ENCODE measurements at regions not wholly inside any gene's neighbourhood (a gene's known extent, or its start where the extent isn't known, plus 50 kb on each side); places are given as distances from the start of the nearest gene placed in this dataset.

DNA sequence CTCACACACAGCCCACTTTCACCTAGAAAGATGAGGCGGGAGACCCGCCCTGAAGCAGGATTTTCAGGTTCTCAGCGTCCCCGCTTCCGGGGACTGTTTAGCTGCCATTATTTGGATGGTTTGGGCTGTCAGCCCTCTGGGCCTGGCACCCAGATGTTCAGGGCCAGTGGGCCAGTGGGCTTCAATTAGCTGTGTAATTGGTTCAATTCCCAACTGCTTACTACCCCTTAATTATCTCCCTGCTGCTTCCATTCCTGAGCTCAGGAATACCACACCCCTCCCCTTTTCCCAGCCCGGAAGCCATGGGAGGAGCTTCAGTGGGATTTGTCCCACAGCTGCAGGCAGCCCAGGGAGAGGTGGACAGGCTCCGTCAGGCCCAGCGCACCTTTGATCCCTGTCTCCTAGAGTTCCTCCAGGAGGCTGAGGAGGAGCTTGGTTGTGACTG lies 114.1 kb upstream of the MYCN start:
- no peak for DNase-seq (ENCODE audit: low read depth)

DNA sequence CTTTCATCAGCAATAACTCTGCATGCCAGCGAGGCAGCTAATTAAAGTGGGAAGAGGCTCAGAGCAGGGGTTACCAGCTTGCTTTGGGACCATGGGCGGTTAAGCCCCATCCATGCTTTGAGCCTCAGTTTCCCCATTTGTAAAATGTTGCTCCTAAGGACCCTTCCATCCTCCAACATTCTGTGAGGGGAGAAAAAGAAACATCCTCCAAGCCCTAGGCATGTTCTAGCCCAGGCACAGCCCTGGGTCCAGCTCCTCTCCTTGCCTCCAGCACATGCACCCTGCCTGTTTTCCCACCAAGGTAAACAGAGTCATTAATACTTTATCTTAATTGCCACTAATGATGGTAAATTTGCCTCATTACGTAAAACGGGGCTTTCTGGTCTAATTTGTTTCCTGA lies 113.3 kb upstream of the MYCN start:
- no peak for DNase-seq (ENCODE audit: low read depth)

DNA sequence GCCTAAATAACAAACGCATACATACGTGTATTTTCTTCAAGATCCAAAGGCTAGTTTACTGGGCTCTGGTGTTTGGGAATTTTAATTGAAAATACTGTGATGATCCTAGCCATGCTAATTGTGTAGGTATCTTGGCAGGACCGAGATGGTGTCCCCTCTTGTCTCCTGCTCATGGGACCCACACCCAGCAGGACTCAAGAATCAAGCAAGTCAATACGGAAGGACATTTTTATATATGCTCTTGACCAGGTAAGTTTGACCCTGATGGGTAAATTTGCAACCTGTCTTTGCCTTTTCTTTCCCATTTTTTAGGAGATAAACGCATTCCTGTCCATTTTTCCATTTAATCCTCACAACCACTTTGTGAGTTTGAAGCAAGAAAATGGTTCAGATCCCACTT lies 111.8 kb upstream of the MYCN start:
- no peak for DNase-seq (ENCODE audit: low read depth)

DNA sequence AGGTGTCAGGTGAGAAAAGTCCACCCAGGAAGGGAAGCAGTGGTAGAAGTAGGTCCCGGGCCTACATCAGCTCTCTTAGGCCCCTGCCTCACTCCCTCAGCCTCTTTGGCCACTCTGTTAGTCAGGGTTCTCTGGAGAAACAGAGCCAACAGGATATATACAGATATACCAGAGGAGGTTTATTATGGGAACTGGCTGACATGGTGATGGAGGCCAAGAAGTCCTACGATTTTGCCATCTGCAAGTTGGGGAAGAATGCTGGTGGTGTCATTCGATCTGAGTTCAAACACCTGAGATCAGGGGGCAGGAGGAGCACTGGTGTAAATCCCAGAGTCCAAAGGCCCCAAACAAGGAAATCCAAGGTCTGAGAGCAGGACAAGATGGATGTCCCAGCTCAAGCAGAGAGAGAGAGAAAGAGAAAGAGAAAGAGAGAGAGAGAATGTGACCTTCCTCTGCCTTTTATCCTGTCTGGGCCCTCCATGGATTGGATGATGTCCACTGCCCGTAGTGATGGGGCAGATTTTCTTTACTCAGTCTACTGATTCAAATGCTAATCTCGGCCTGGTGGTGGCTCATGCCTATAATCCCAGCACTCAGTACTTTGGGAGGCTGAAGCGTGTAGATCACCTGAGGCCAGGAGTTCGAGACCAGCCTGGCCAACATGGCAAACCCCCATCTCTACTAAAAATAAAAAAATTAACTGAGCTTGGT lies 111.1 kb upstream of the MYCN start:
- no peak for DNase-seq (ENCODE audit: low read depth)

DNA sequence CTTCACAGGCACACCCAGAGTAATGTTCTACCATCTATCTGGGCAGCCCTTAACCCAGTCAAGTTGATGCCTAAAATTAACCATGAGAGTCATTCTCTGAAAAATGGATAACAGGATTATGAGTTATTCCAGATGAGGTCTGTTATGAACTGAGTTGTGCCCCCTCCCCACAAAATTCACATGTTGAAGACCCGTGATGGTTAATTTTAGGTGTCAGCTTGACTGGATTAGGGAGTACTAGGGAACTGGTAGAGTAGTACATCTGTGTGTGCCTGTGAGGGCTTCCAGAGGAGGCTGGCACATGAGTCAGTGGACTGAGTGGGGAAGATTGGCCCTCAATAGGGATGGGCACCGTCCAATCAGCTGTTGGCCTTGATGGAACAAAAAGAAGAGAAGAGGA lies 110.4 kb upstream of the MYCN start:
- no peak for DNase-seq (ENCODE audit: low read depth)

DNA sequence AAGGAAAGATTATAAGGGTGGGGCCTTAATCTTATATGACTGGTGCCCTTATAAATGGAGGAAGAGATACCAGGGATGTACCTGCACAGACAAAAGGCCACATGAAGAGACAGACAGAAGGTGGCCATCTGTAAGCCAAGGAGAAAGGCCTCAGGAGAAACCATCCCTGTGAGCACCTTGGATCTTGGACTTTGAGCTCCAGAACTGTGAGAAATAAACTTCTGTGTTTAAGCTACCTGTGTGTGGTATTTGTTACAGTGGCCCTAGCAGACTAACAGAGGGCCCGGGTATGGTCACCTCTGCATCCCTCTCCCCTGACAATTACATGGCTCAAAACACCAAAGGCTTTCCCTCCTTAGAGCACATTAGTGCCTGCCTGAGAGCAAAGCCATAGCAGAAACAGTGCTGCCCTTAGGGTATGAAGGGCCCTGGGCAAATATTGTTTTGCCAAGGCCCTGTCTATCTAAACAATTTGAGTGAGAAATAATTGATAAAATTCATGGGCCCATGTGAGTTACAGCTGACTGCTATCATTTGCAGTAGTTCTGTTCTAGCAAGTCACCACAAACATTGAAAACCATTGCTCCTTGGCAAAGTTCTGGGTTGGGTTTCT lies 109.3 kb upstream of the MYCN start:
- no peak for DNase-seq (ENCODE audit: low read depth)

DNA sequence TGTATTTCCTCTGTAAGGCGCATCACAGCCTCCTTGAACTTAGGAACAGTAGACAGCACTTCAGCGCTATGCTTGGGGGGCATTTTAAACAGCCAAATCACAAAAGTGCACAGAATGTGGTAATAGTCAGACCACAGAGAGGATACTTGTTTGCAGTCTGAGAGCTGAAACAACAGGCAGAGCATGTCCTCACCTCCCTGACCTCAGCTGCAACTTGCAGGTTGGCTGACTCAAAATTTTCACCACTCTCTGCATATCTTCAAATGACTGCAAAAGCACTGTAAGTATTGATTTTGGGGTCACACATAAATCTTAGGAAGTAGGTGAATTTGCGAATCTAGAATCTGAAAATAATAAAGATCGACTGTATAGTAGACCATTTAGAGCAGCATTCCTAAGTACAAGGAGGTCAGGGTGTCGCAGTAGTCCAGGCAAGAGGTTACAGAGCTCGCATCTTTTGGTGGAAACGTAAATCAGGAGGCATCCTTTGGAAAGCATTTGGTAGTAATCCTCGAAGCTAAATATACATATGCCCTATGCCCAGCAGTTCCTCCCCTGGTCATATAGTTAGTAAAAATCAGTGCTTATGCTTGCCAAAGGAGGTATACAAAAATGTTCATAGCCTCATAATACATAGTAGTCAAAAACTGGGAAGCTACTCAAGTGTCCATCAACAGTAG lies 108.2 kb upstream of the MYCN start:
- DNase-seq (ENCODE audit: low read depth) = no peak

DNA sequence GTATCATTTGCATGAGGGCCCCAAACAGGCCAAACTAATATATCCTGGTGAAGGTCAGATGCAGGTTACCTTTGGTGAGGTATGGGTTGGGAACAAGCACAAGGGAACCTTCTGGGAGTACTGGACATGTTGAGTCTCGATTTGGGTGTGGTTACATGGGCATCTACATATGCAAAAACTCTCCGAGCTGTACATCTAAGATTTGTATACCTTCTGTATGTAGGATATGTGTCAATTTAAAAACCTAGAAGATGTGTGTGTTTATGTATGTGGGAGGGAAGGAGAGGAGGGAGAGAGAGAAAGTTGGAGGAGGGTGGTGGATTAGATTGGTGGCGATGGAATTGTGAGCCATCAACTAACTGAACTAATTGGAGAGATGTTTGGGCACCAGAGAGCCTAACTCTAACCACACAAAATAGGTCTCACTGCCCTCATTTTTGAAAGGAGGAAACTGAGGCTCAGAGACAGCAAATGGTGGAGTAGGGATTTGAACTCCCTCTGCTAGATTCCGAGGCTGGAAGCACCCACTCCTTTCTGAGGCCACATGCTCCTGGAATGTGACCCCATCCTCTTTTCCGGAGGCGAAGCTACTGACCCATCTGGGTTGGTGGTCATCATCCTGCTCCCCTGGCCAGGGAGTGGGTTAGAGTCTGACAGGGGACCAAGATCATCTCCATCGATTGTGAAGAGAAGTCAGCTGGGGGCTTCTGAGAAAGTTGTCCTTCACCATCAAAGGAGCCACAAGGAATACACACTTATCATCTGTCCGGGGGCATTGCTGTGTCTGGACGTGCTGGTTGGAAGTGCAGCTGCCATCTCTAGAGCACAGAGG lies 107.3 kb upstream of the MYCN start:
- DNase-seq (ENCODE audit: low read depth) = no peak

DNA sequence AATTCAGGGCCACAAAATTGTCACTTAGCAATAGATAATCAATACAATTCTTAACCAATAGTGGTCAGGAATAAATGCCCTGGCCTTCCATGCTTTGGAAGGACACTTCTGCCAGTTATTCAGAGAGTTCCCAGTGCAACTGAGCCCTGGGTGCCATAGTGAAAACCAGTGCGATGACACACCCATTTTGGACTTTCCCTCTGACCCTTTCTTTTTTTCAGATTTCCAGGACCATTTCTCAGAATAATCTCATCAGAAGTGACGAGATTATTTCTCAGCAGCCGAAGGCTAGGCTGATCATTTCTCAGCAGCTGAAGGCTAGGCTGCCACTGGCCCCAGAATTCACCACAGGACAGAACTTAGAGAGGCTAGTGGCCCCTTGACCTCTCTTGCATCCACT lies 106.6 kb upstream of the MYCN start:
- DNase-seq (ENCODE audit: low read depth) = no peak

DNA sequence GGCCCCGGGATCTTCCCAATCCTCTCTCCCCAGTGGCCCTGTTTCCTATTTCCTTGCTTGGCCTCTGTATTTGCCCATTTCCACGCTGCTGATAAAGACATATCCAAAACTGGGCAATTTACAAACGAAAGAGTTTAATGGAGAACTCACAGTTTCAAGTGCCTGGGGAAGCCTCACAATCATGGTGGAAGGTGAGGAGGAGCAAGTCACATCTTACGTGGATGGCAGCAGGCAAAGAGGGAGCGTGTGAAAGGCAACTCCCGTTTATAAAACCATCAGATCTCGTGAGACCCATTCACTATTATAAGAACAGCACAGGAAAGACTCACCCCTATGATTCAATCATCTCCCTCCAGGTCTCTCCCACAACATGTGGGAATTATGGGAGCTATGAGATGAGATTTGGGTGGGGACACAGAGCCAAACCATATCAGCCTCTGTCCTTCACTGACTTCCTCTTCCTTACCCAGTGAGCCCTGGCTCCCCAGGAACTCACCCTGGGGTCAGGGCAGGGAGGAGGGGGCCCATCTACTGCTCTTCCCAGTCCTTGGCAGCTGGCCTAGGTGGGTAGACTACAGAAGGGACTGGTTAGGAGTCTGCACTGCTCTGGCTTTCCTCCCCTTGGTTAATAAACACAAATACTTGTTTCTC lies 105.8 kb upstream of the MYCN start:
- DNase-seq (ENCODE audit: low read depth) = no peak

DNA sequence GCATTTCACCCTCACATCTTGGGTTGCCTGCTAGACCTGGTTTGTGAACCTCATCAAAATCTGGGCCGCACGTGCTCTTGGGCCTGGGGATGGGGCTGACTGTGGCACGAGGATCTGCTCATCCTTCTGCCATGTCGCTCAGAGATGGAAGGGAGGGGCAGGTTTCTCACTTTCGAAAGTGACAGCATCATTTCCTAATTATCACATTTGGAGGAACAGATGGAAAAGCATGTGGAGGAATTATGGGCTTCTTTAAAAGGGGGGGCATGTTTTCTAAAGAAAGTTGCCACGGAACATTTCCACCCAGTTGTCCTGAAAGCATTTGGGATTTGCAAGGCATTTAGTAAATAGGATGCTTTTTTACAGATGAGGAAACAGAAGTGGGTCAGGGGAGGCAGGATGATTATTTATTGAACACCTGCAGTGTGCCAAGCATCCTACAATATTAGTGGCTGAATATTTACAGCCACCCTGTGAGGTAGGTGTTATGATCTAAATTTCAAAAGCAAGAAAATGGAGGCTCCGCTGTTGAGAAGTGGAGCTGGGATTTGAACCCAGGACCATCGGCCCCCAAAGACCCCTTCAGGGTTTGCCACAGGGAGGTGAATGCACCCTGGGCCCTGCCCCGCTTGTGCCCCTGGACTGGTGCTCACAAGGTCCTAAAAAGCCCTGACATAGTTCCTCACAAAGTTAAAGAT lies 104.2 kb upstream of the MYCN start:
- DNase-seq (ENCODE audit: low read depth) = no peak

DNA sequence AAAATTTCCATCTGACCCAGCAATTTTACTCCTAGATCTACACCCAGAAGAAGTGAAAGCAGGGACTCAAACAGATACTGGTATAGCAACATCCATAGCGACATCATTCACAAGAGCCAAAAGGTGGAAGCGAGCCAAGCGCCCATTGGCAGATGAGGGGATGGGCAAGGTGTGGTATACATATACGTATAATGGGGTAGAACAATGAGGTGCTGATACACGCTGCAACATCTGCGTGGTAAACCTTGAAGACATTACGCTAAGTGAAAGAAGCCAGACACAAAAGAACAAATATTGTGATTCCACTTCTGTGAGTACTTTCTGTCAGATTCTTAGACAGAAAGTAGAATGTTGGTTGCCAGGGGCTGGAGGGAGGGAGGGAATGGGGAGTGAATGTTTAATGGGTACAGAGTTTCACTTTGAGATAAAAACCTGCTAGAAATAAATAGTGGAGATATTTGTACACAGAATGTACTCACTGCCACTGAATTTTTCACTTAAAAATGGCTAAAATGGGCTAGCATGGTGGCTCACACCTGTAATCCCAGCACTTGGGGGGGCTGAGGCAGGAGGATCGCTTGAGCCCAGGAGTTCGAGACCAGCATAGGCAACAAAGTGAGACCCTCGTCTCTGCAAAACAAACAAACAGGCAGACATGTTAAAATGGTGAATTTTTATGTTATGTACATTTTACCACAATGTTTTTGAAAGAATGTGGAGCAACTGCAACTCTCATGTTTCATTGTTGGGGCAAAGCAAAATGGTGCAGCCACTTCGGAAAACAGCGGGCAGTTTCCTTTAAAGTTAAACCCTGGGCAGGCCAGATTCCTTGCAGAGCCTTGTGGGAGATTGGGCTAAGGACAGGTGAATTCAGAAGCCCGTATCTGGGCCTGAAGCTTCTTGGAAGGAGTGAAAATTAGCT lies 103.4 kb upstream of the MYCN start:
- DNase-seq (ENCODE audit: low read depth) = no peak

DNA sequence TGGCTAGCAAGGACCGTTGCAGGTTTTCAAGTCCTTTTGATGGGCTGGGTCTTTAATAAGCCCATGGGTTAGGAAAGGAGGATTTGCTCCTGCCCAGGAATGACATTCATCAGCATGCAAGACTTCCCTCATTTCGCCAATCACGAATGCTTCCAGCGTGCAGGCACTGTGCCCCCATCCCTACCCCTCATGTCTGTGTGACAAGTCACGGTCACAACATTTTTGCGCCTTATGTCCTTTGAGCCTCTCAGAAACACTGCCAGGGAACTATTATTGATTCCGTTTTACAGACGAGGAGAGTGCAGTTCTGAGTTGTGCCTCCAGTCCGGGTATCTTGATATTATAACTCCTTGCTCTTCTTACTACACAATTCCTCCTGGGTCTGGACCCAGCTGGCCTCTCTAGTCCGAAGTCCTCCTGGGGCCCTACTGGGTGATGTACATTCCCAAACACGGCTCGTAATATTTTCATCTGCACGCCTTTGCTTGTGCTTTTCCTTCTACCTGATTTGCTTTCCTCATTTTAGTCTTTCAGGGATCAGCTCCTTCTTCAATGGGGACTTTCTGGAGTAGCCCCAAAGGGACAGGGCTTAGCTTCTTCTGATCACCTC lies 101.8 kb upstream of the MYCN start:
- no peak for DNase-seq (ENCODE audit: low read depth)

DNA sequence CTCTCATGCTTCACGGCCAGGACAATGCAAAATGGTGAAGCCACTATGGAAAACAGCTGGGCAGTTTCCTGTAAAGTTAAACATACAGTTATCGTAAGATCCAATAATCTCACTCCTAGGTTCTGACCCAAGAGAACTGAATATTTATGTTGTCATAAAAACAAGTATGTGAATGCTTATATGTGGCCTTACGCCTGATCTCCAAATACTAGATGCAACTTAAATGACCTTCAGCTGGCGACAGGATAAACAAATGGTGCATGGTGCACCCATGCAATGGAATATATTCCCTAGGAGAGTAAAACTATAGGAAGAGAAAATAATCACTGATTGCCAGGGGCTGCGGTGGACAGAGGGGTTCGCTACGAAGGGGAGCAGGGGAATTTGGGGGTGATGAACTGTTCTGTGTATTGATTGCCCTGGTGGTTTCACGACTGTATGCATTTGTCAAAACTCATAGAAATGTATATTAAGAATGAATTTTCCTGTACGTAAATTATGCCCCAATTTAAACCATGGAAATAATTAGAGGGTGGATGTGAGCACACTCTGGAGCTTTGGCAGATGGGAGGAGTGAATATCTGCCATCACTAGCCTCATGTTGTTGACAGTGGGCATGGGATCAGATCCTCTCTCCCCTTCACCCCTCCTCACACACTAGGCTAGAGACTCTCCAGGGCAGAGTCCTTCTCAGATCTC lies 100.8 kb upstream of the MYCN start:
- no peak for DNase-seq (ENCODE audit: low read depth)

DNA sequence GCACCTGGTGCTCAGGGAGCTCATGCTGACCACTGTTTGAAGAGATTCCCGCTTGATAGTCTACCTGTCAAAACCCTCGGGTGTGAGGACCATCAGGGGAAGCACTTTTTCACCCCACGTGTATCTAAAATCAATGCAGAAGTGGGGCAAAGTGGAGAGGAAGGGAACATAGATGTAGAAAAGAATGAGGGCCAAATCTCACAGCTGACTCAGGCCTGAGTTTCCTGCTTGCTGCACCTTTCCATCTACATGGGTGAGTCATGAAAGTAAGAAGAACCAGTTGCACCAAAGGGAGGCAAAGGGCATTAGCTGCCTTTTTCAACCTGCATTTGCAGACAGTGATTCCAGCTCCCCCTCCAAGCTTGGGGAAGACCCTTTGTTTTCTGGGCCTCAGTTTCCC lies 100.2 kb upstream of the MYCN start:
- DNase-seq (ENCODE audit: low read depth) = no peak

DNA sequence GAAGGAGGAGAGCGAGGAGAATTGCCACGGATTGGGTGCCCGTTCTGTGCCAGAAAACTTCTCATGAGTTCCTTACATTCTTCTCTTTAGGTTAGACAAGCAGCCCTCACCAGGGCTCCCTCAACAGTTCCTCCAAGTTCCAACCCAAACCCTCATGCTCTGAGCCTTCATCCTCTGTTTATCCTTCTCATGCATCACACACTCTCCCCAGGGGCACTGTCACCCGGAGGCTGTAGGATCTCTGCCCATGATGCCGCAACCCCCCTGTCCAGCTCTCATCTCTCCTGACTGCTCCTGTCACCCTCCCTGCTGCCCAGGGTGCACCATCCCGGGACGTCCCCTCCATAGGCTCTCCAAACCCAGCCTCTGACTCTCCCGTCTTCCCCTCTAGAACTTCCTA lies 99.4 kb upstream of the MYCN start:
- no peak for DNase-seq (ENCODE audit: low read depth)

DNA sequence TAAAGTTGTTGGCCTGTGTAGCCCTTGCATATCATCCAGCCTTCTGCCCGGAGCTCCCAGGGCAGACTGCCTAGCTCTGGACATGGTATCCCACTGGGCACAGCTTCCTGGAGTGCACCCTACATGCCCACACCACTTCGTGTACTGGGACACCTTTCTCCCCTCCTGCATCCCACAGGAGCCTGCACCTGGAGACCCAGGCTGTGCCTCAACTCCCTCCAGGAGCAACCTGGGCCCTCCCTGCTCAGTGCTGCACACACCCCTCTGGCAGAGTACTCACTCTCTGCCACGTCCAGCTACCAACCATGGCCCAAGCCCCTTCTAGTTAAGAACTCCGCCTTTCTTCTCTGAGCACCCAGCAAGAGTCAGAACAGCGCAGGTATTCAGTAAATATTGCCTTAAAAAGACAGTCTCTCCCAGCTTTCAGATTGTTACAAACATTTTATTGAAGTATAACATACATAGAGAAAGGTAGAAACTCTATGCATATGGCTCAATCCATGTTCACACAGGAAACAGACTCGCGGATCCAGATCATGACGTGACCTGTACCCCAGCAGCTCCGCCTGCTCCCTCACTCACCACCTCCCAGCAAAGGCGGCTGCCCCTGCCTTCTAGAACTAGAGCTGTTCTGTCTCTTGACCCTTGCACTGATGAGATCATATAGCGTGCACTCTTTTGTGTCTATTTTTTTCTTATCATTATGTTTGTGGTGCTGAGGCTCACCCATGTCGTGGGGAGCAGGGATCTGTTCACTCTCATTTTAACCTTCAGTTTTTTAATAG lies 98.4 kb upstream of the MYCN start:
- no peak for DNase-seq (ENCODE audit: low read depth)

All from ELR (cell line).